Esophagus muscularis mucosa (tissue), 4 donors: ENCODE measurements at regions not wholly inside any gene's neighbourhood (a gene's known extent, or its start where the extent isn't known, plus 50 kb on each side); places are given as distances from the start of the nearest gene placed in this dataset.

Experiments used
- CTCF ChIP-seq, 3 experiments: fragments of 200-600 bp in 2 of 3; fragments of 450-650 bp in 1 of 3; sonication (generic) in 2 of 3; IDR thresholded peaks; one replicate each; pipeline ENCODE4 v1.5.1; 2017 to 2019; ENCODE audit warnings: antibody characterized with exemption in 3 of 3, mild to moderate bottlenecking in 2 of 3, moderate library complexity in 1 of 3
- EP300 ChIP-seq: sonication (generic); formaldehyde crosslinking; IDR thresholded peaks from one replicate; pipeline ENCODE4 v1.6.1; 2017; ENCODE audit warnings: antibody characterized with exemption
- POLR2A ChIP-seq: fragments of 450-650 bp; IDR thresholded peaks from one replicate; pipeline ENCODE4 v1.6.1; 2017; ENCODE audit warnings: antibody characterized with exemption, moderate library complexity, mild to moderate bottlenecking, low read depth
- POLR2AphosphoS5 ChIP-seq, 2 donors: sonication (generic); formaldehyde crosslinking; IDR thresholded peaks; one replicate each; pipeline ENCODE4 v1.6.1; 2017; ENCODE audit warnings: antibody characterized with exemption in 2 of 2

GRCh38 chrX:120773801-120774200 lies 101.9 kb downstream of the CT47B1 start:
- TF ChIP-seq CTCF (IDR thresholded peaks at IDR 0.05), result no peak
- TF ChIP-seq POLR2AphosphoS5 (IDR thresholded peaks at IDR 0.05), result no peak
- no peak for TF ChIP-seq POLR2A
- TF ChIP-seq EP300, result no peak
